ENCODE measurements at regions not wholly inside any gene's neighbourhood (a gene's known extent, or its start where the extent isn't known, plus 50 kb on each side); places are given as distances from the start of the nearest gene placed in this dataset.
"Not testable (repeated sequence)": the region's sequence is repeated elsewhere in the genome, so short reads cannot be mapped to it uniquely, and the experiment has no call there.

DNA sequence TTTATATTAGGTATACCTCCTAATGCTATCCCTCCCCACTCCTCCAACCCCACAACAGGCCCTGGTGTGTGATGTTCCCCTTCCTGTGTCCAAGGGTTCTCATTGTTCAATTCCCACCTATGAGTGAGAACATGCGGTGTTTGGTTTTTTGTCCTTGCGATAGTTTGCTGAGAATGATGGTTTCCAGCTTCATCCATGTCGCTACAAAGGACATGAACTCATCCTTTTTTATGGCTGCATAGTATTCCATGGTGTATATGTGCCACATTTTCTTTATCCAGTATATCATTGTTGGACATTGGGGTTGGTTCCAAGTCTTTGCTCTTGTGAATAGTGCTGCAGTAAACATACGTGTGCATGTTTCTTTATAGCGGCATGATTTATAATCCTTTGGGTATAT lies 345.1 kb upstream of the FANCL start:
- TF ChIP-seq, protein P1, sequence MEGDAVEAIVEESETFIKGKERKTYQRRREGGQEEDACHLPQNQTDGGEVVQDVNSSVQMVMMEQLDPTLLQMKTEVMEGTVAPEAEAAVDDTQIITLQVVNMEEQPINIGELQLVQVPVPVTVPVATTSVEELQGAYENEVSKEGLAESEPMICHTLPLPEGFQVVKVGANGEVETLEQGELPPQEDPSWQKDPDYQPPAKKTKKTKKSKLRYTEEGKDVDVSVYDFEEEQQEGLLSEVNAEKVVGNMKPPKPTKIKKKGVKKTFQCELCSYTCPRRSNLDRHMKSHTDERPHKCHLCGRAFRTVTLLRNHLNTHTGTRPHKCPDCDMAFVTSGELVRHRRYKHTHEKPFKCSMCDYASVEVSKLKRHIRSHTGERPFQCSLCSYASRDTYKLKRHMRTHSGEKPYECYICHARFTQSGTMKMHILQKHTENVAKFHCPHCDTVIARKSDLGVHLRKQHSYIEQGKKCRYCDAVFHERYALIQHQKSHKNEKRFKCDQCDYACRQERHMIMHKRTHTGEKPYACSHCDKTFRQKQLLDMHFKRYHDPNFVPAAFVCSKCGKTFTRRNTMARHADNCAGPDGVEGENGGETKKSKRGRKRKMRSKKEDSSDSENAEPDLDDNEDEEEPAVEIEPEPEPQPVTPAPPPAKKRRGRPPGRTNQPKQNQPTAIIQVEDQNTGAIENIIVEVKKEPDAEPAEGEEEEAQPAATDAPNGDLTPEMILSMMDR (IDR thresholded peaks at IDR 0.05; ENCODE audit: low read length), result not testable (repeated sequence)
- not testable (repeated sequence) for TF ChIP-seq EZH2 (IDR thresholded peaks at IDR 0.05; ENCODE audit: borderline replicate concordance, low read length)

Measured in OCI-LY1 (cell line).